ENCODE measurements at regions not wholly inside any gene's neighbourhood (a gene's known extent, or its start where the extent isn't known, plus 50 kb on each side); places are given as distances from the start of the nearest gene placed in this dataset.
"Not testable (repeated sequence)": the region's sequence is repeated elsewhere in the genome, so short reads cannot be mapped to it uniquely, and the experiment has no call there.

- DNase-seq (ENCODE audit: low spot score), result no peak
These were observed 222.4 kb downstream of the ANTXR2 start for GRCh38 chr4:79850626-79851025.

GRCh38 chr4:79848329-79848728 lies 224.7 kb downstream of the ANTXR2 start:
- DNase-seq (ENCODE audit: low spot score), result peak; percentile 2

GRCh38 chr4:79847411-79847810 lies 225.6 kb downstream of the ANTXR2 start:
- no peak for DNase-seq (ENCODE audit: low spot score)

- DNase-seq (ENCODE audit: low spot score), result no peak
These were observed 230.9 kb downstream of the ANTXR2 start for GRCh38 chr4:79842162-79842561.

- DNase-seq (ENCODE audit: low spot score), result no peak
These were observed 239.2 kb downstream of the ANTXR2 start for GRCh38 chr4:79833857-79834256.

GRCh38 chr4:79831701-79832514 lies 241.1 kb downstream of the ANTXR2 start:
- DNase-seq (ENCODE audit: low spot score), result no peak

GRCh38 chr4:79831119-79831528 lies 241.9 kb downstream of the ANTXR2 start:
- no peak for DNase-seq (ENCODE audit: low spot score)

- DNase-seq (ENCODE audit: low spot score), result no peak
These were observed 245.7 kb downstream of the ANTXR2 start for GRCh38 chr4:79827283-79827682.

GRCh38 chr4:79823148-79823763 lies 249.8 kb downstream of the ANTXR2 start:
- DNase-seq (ENCODE audit: low spot score), result peak; percentile 25

GRCh38 chr4:79820427-79820826 lies 252.6 kb downstream of the ANTXR2 start:
- DNase-seq (ENCODE audit: low spot score), result no peak

GRCh38 chr4:79807933-79808332 lies 265.1 kb downstream of the ANTXR2 start:
- DNase-seq (ENCODE audit: low spot score), result not testable (repeated sequence)

GRCh38 chr4:79798047-79798446 lies 275.0 kb downstream of the ANTXR2 start:
- DNase-seq (ENCODE audit: low spot score), result no peak

GRCh38 chr4:79796948-79797347 lies 276.1 kb downstream of the ANTXR2 start:
- DNase-seq (ENCODE audit: low spot score), result no peak

- DNase-seq (ENCODE audit: low spot score), result no peak
These were observed 284.1 kb downstream of the ANTXR2 start for GRCh38 chr4:79788884-79789283.

- DNase-seq (ENCODE audit: low spot score), result no peak
These were observed 292.9 kb downstream of the ANTXR2 start for GRCh38 chr4:79780129-79780528.

- no peak for DNase-seq (ENCODE audit: low spot score)
These were observed 300.5 kb downstream of the ANTXR2 start for GRCh38 chr4:79772510-79772909.

- no peak for DNase-seq (ENCODE audit: low spot score)
These were observed 308.9 kb downstream of the ANTXR2 start for GRCh38 chr4:79764120-79764519.

GRCh38 chr4:79763486-79764075 lies 309.4 kb downstream of the ANTXR2 start:
- no peak for DNase-seq (ENCODE audit: low spot score)

GRCh38 chr4:79759793-79760192 lies 313.2 kb downstream of the ANTXR2 start:
- no peak for DNase-seq (ENCODE audit: low spot score)

- DNase-seq (ENCODE audit: low spot score), result no peak
These were observed 315.4 kb downstream of the ANTXR2 start for GRCh38 chr4:79757600-79757999.

GRCh38 chr4:79756140-79756895 lies 316.7 kb downstream of the ANTXR2 start:
- DNase-seq (ENCODE audit: low spot score), result no peak

GRCh38 chr4:79748835-79749234 lies 324.2 kb downstream of the ANTXR2 start:
- DNase-seq (ENCODE audit: low spot score), result no peak
